HL-60 (cell line): ENCODE measurements at regions not wholly inside any gene's neighbourhood (a gene's known extent, or its start where the extent isn't known, plus 50 kb on each side); places are given as distances from the start of the nearest gene placed in this dataset.

ENCODE experiments used
- DNase-seq, 2 experiments: peaks; one replicate each; pipeline ENCODE4 v3.0.0-alpha.2; 2010 to 2020; ENCODE audit warnings: low read depth in 1 of 2, low spot score in 1 of 2
- H3K27ac ChIP-seq: fragments of 250-450 bp; sonication (Bioruptor Pico); replicated peaks from 2 replicates; pipeline ENCODE4 v1.5.1; 2020; ENCODE audit warnings: mild to moderate bottlenecking, moderate library complexity
- H3K27me3 ChIP-seq: fragments of 250-450 bp; sonication (Bioruptor Pico); 2 replicates; pipeline ENCODE4 v1.5.1; 2021; ENCODE audit warnings: mild to moderate bottlenecking, moderate library complexity; ENCODE audit not compliant: insufficient read depth, poor library complexity, severe bottlenecking
- H3K4me3 ChIP-seq: replicated peaks from 2 replicates; pipeline ENCODE4 v1.5.1; 2011; ENCODE audit warnings: mild to moderate bottlenecking, control low read depth, low read length; ENCODE audit not compliant: insufficient read depth
- CTCF ChIP-seq: IDR thresholded peaks from one replicate; pipeline ENCODE4 v1.5.1; 2011; ENCODE audit warnings: low read length, control low read depth, inconsistent platforms; ENCODE audit not compliant: insufficient read depth
- GABPA ChIP-seq: IDR thresholded peaks from 2 replicates; pipeline ENCODE4 v1.6.1; 2012; ENCODE audit warnings: low read depth
- POLR2AphosphoS5 ChIP-seq: IDR thresholded peaks from 2 replicates; pipeline ENCODE4 v1.6.1; 2012; ENCODE audit warnings: low read depth
- REST ChIP-seq: IDR thresholded peaks from 2 replicates; pipeline ENCODE4 v1.6.1; 2012; ENCODE audit warnings: low read depth; ENCODE audit not compliant: insufficient replicate concordance
- SPI1 ChIP-seq: IDR thresholded peaks from 2 replicates; pipeline ENCODE4 v1.6.1; 2012; ENCODE audit warnings: low read depth, mild to moderate bottlenecking, borderline replicate concordance

- DNase-seq = no peak
- TF ChIP-seq SPI1 (no peak), REST (no peak), POLR2AphosphoS5 (no peak), GABPA (no peak), CTCF (no peak)
- no peak overlapping the region for H3K4me3 ChIP-seq
- H3K27ac ChIP-seq = peak overlapping the region; percentile 83
- H3K27me3 ChIP-seq = no peaks in the 10 kb centered on the region
These were observed 62.8 kb upstream of the CD93 start for GRCh38 chr20:23148731-23149570.

- H3K27ac ChIP-seq = peak overlapping the region; percentile 83
- H3K4me3 ChIP-seq = no peak overlapping the region
- peak; percentile 79 to 90 for DNase-seq
- no peaks in the 10 kb centered on the region for H3K27me3 ChIP-seq
- TF ChIP-seq SPI1 = peak; percentile 25; the same call in 1 of the 2 replicates
- peak; percentile 23; the same call in 1 of the 2 replicates for TF ChIP-seq POLR2AphosphoS5
- TF ChIP-seq GABPA = no peak
These were observed 62.0 kb upstream of the CD93 start for GRCh38 chr20:23147964-23148730.

- Histone ChIP-seq H3K4me3 (no peak overlapping the region), H3K27ac (peak overlapping the region; percentile 83), H3K27me3 (no peaks in the 10 kb centered on the region)
- TF ChIP-seq CTCF = no peak
- no peak for TF ChIP-seq GABPA
- no peak for TF ChIP-seq REST
- TF ChIP-seq POLR2AphosphoS5 = no peak
- no peak for TF ChIP-seq SPI1
- DNase-seq = no peak
These were observed 61.5 kb upstream of the CD93 start for GRCh38 chr20:23147647-23147963.

GRCh38 chr20:23146857-23147637 is 60.9 kb upstream of the CD93 start:
- H3K4me3 ChIP-seq = no peak overlapping the region
- no peak for DNase-seq
- peak overlapping the region; percentile 83 for H3K27ac ChIP-seq

More at GRCh38 chr20:23146857-23147637, 60.9 kb upstream of the CD93 start:
- H3K27me3 ChIP-seq = no peaks in the 10 kb centered on the region
- TF ChIP-seq CTCF (no peak), POLR2AphosphoS5 (no peak), GABPA (no peak), SPI1 (no peak), REST (no peak)
